A549 (cell line): ENCODE measurements at regions not wholly inside any gene's neighbourhood (a gene's known extent, or its start where the extent isn't known, plus 50 kb on each side); places are given as distances from the start of the nearest gene placed in this dataset.
"Not testable (repeated sequence)": the region's sequence is repeated elsewhere in the genome, so short reads cannot be mapped to it uniquely, and the experiment has no call there.

Experiments
- ATAC-seq, 2 experiments: fragments of 200-7000 bp in 1 of 2; fragments of >200 bp in 1 of 2; cut with Nextera tagmentation in 1 of 2; cut with Tn5 transposase in 1 of 2; 3 replicates each; pipeline versions ENCODE4 v1.8.0 to v1.9.1; 2018 to 2020; ENCODE audit warnings: mild to moderate bottlenecking in 1 of 2, moderate library complexity in 1 of 2
- CTCF ChIA-PET: fragments of 300-600 bp; sonication (Branson Sonifier 250); formaldehyde crosslinking; extraction: SDS; loops from one replicate; lab custom pipeline; 2021; ENCODE audit warnings: antibody characterized with exemption, inconsistent platforms; lab: Yijun Ruan, JAX
- POLR2A ChIA-PET: fragments of 350-600 bp; formaldehyde crosslinking; extraction: SDS; loops from one replicate; lab custom pipeline; 2021; ENCODE audit warnings: antibody characterized with exemption, inconsistent platforms; lab: Yijun Ruan, JAX
- DNase-seq, 2 experiments: peaks; one replicate each; pipeline versions ENCODE4 v3.0.0 to v3.0.0-alpha.2; 2011 to 2016; ENCODE audit warnings: low read depth in 1 of 2, low spot score in 1 of 2
- FAIRE-seq: peaks from 2 replicates; lab custom pipeline; 2011; peaks lifted over from hg19 to GRCh38; lab: Jason Lieb, UNC
- H3K27ac ChIP-seq, 2 experiments: fragments of >200 bp; sonication (Bioruptor Twin); formaldehyde crosslinking; 3 replicates each; pipeline ENCODE4 v1.5.1; 2016 to 2017
- H3K4me1 ChIP-seq: fragments of >200 bp; sonication (Bioruptor Twin); formaldehyde crosslinking; 3 replicates; pipeline ENCODE4 v1.6.1; 2016
- H3K4me2 ChIP-seq: fragments of >200 bp; sonication (Bioruptor Twin); formaldehyde crosslinking; 3 replicates; pipeline ENCODE4 v1.6.1; 2016
- H3K4me3 ChIP-seq: fragments of >200 bp; sonication (Bioruptor Twin); formaldehyde crosslinking; 3 replicates; pipeline ENCODE4 v1.5.1; 2016
- H3K9me3 ChIP-seq: fragments of >200 bp; sonication (Bioruptor Twin); formaldehyde crosslinking; 3 replicates; pipeline ENCODE4 v1.6.1; 2016
- BHLHE40 ChIP-seq: IDR thresholded peaks from 2 replicates; pipeline ENCODE4 v1.6.1; 2012; ENCODE audit warnings: low read depth, low read length, inconsistent platforms
- CEBPB ChIP-seq, 2 experiments: fragments of >200 bp in 1 of 2; sonication (Bioruptor Twin) in 1 of 2; formaldehyde crosslinking in 1 of 2; IDR thresholded peaks; 2 replicates each; pipeline ENCODE4 v1.6.1; 2012 to 2016
- CHD4 ChIP-seq: fragments of 200-600 bp; sonication (generic); IDR thresholded peaks from 2 replicates; pipeline ENCODE4 v1.6.1; 2016; ENCODE audit warnings: antibody characterized with exemption, mild to moderate bottlenecking, borderline replicate concordance
- EP300 ChIP-seq, 2 experiments: fragments of >200 bp; sonication (Bioruptor Twin); formaldehyde crosslinking; IDR thresholded peaks; 2 replicates in 1 of 2; 3 replicates in 1 of 2; pipeline ENCODE4 v1.6.1; 2016 to 2017
- FOSB ChIP-seq: fragments of 250-450 bp; sonication (Bioruptor Pico); IDR thresholded peaks from 2 replicates; pipeline ENCODE4 v1.5.0; 2020; ENCODE audit warnings: mild to moderate bottlenecking, moderate library complexity
- FOXS1 ChIP-seq: fragments of 250-450 bp; sonication (Bioruptor Pico); IDR thresholded peaks from 2 replicates; pipeline ENCODE4 v1.5.0; 2020; ENCODE audit warnings: mild to moderate bottlenecking, moderate library complexity
- GATA3 ChIP-seq: IDR thresholded peaks from 2 replicates; pipeline ENCODE4 v1.6.1; 2012; ENCODE audit warnings: borderline replicate concordance
- HEYL ChIP-seq: fragments of 250-450 bp; sonication (Bioruptor Pico); IDR thresholded peaks from 2 replicates; pipeline ENCODE4 v1.8.0; 2021; ENCODE audit warnings: mild to moderate bottlenecking, moderate library complexity
- HOXA7 ChIP-seq: fragments of 250-450 bp; sonication (Bioruptor Pico); IDR thresholded peaks from 2 replicates; pipeline ENCODE4 v1.5.0; 2020; ENCODE audit warnings: mild to moderate bottlenecking, moderate library complexity
- JUN ChIP-seq, 2 experiments: fragments of >200 bp; sonication (Bioruptor Twin); formaldehyde crosslinking; IDR thresholded peaks; 2 replicates in 1 of 2; 3 replicates in 1 of 2; pipeline ENCODE4 v1.6.1; 2016 to 2017
- MAZ ChIP-seq: fragments of 150-350 bp; IDR thresholded peaks from 2 replicates; pipeline ENCODE4 v1.6.1; 2014; ENCODE audit warnings: antibody characterized with exemption, low read depth, low read length, borderline replicate concordance
- MYC ChIP-seq: IDR thresholded peaks from 2 replicates; pipeline ENCODE4 v1.6.1; 2012; ENCODE audit warnings: mild to moderate bottlenecking, inconsistent platforms, low read length, improper control_type of control experiment, borderline replicate concordance
- NFE2L2 ChIP-seq: fragments of 150-350 bp; conservative IDR thresholded peaks from 2 replicates; pipeline ENCODE4 v1.6.1; 2014; ENCODE audit warnings: low read length
- POLR2AphosphoS2 ChIP-seq: conservative IDR thresholded peaks from 2 replicates; pipeline ENCODE4 v1.6.1; 2012; ENCODE audit warnings: low read length, improper control_type of control experiment, inconsistent platforms
- RARB ChIP-seq: fragments of 250-450 bp; sonication (Bioruptor Pico); IDR thresholded peaks from 2 replicates; pipeline ENCODE4 v1.8.0; 2021; ENCODE audit warnings: mild to moderate bottlenecking, moderate library complexity
- RFX5 ChIP-seq: fragments of 450-650 bp; IDR thresholded peaks from 2 replicates; pipeline ENCODE4 v1.7.1; 2014; ENCODE audit warnings: antibody characterized with exemption, mild to moderate bottlenecking, moderate library complexity
- TFCP2L1 ChIP-seq: fragments of 250-450 bp; sonication (Bioruptor Pico); IDR thresholded peaks from 2 replicates; pipeline ENCODE4 v1.5.0; 2021; ENCODE audit warnings: mild to moderate bottlenecking
- ZFP36 ChIP-seq: fragments of 450-650 bp; IDR thresholded peaks from 2 replicates; pipeline ENCODE4 v1.6.1; 2014; ENCODE audit warnings: borderline replicate concordance; ENCODE audit not compliant: partially characterized antibody
- WGBS: methylation state at CpG from one replicate; pipeline ENCODE4 v1.1.6; 2017; ENCODE audit errors: missing lambda C conversion rate; 5-methylcytosine and 5-hydroxymethylcytosine counted together
- TF ChIP-seq, protein P1 (sequence below): IDR thresholded peaks from 2 replicates; pipeline ENCODE4 v1.6.1; 2012
- TF ChIP-seq, protein P2 (sequence below): fragments of >200 bp; sonication (Bioruptor Twin); formaldehyde crosslinking; IDR thresholded peaks from 3 replicates; pipeline ENCODE4 v1.5.1; 2016
- TF ChIP-seq, protein P3 (sequence below): IDR thresholded peaks from 2 replicates; pipeline ENCODE4 v1.6.1; 2012

DNA sequence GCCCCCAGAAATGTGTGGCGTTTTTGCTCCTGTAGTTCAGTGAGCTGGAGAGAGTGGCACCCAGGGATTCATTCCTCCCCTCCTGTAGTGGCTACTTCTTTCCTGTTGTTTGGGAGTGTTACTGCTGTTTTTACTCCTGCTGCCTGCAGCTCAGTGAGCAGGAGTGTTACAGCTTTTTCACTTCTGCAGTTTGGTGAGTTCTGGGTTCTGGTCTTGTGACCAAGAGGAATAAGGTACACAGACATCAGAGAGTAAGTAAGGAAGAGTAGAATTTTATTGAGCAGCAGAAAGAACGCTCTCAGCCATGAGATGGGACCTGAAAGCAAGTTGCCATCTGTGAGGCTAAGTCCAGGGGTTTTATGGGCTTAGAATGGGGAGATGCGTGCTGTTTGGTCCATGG lies 966.3 kb upstream of the CITED2 start:
- ATAC-seq (no peak), FAIRE-seq (no peak), DNase-seq (no peak)
- Histone ChIP-seq H3K4me1 (no peaks in the 10 kb centered on the region), H3K27ac (no peak overlapping the region), H3K9me3 (no peaks in the 10 kb centered on the region; the same call in 2 of the 3 replicates), H3K4me3 (no peak overlapping the region), H3K4me2 (no peak overlapping the region)
- ChIA-PET POLR2A (no interaction called here), CTCF (no interaction called here)
- TF ChIP-seq MYC (no peak), EP300 (IDR thresholded peaks at IDR 0.05) (no peak), BHLHE40 (no peak), JUN (IDR thresholded peaks at IDR 0.05) (no peak), GATA3 (no peak), POLR2AphosphoS2 (no peak), TFCP2L1 (CRISPR knock-in tag) (no peak), NFE2L2 (no peak), FOSB (CRISPR knock-in tag) (no peak), MAZ (no peak), FOXS1 (CRISPR knock-in tag) (no peak), ZFP36 (no peak), HOXA7 (no peak)
- TF ChIP-seq, protein P1, sequence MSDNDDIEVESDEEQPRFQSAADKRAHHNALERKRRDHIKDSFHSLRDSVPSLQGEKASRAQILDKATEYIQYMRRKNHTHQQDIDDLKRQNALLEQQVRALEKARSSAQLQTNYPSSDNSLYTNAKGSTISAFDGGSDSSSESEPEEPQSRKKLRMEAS = no peak
- TF ChIP-seq, protein P2, sequence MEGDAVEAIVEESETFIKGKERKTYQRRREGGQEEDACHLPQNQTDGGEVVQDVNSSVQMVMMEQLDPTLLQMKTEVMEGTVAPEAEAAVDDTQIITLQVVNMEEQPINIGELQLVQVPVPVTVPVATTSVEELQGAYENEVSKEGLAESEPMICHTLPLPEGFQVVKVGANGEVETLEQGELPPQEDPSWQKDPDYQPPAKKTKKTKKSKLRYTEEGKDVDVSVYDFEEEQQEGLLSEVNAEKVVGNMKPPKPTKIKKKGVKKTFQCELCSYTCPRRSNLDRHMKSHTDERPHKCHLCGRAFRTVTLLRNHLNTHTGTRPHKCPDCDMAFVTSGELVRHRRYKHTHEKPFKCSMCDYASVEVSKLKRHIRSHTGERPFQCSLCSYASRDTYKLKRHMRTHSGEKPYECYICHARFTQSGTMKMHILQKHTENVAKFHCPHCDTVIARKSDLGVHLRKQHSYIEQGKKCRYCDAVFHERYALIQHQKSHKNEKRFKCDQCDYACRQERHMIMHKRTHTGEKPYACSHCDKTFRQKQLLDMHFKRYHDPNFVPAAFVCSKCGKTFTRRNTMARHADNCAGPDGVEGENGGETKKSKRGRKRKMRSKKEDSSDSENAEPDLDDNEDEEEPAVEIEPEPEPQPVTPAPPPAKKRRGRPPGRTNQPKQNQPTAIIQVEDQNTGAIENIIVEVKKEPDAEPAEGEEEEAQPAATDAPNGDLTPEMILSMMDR = no peak
- 26% methylated on average over 3 of the region's 3 CpGs for WGBS

DNA sequence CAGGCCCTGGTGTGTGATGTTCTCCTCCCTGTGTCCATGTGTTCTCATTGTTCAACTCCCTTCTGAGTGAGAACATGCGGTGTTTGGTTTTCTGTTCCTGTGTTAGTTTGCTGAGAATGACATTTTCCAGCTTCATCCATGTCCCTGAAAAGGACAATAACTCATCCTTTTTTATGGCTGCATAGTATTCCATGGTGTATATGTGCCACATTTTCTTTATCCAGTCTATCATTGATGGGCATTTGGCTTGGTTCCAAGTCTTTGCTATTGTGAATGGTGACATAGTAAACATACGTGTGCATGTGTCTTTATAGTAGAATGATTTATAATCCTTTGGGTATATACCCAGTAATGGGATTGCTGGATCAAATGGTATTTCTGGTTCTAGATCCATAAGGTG lies 964.6 kb upstream of the CITED2 start:
- POLR2A ChIA-PET, DNase-seq, CTCF ChIA-PET, H3K4me1 ChIP-seq, H3K4me2 ChIP-seq, H3K9me3 ChIP-seq, ATAC-seq, H3K27ac ChIP-seq, FAIRE-seq, H3K4me3 ChIP-seq: not testable (repeated sequence)
- 78% methylated on average over 2 of the region's 2 CpGs for WGBS

DNA sequence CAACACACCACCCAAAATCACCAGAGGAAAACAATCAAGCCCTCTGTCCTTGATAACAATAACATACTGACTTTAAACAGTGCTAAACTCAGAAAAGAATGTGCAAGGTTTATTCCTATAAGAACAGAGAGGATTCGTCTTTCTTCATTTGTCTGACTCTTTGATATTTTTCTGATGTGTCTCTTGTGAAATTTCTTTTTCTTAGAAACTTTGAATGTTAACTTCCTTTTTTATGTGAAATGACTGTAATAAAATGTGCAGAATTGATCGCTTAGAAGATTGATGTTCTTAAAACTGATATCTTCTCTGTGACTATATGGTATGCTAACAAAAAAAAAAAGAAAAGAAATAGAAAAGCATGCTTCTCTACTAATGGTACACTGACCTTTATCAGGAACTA lies 947.4 kb upstream of the CITED2 start:
- no peak overlapping the region for H3K27ac ChIP-seq
- ChIA-PET POLR2A (no interaction called here), CTCF (no interaction called here)
- H3K4me2 ChIP-seq = no peak overlapping the region
- DNase-seq (no peak), ATAC-seq (no peak), FAIRE-seq (no peak)
- H3K9me3 ChIP-seq = no peaks in the 10 kb centered on the region
- H3K4me3 ChIP-seq = no peak overlapping the region
- peaks cover 14% of the 10 kb centered on the region; the same call in 1 of the 3 replicates for H3K4me1 ChIP-seq
- TF ChIP-seq EP300 (IDR thresholded peaks at IDR 0.05) (no peak), MAZ (no peak), CHD4 (no peak), RARB (no peak), FOSB (CRISPR knock-in tag) (no peak), RFX5 (no peak), CEBPB (IDR thresholded peaks at IDR 0.05) (no peak), HEYL (no peak)
- TF ChIP-seq, protein P3, sequence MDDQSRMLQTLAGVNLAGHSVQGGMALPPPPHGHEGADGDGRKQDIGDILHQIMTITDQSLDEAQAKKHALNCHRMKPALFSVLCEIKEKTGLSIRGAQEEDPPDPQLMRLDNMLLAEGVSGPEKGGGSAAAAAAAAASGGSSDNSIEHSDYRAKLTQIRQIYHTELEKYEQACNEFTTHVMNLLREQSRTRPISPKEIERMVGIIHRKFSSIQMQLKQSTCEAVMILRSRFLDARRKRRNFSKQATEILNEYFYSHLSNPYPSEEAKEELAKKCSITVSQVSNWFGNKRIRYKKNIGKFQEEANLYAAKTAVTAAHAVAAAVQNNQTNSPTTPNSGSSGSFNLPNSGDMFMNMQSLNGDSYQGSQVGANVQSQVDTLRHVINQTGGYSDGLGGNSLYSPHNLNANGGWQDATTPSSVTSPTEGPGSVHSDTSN = no peak
- WGBS = 82% methylated on average over 2 of the region's 2 CpGs
